GM19240 (cell line): ENCODE measurements at regions not wholly inside any gene's neighbourhood (a gene's known extent, or its start where the extent isn't known, plus 50 kb on each side); places are given as distances from the start of the nearest gene placed in this dataset.

ENCODE experiments used
- DNase-seq: peaks from one replicate; pipeline ENCODE4 v3.0.0; 2011; ENCODE audit warnings: low spot score; ENCODE audit not compliant: insufficient read length

DNA sequence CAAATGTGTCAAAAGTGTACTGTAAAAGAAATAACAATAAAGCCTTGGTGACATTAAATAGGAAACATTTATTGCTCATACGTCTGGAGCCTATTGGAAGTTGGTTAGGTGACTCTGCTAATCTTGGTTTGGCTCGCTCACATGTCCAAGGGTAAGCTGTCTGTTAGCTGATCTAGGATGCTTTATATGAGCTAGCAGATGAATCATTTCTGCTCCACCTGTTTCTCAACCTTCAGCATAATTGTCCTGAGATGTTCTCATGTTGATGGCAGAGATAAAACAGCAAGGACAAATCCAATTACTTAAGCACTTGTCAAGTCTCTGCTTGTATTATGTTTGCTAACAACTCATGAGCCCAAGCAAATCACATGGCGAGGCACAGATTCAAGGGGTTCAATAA is 56.0 kb upstream of the CD53 start:
- no peak for DNase-seq

DNA sequence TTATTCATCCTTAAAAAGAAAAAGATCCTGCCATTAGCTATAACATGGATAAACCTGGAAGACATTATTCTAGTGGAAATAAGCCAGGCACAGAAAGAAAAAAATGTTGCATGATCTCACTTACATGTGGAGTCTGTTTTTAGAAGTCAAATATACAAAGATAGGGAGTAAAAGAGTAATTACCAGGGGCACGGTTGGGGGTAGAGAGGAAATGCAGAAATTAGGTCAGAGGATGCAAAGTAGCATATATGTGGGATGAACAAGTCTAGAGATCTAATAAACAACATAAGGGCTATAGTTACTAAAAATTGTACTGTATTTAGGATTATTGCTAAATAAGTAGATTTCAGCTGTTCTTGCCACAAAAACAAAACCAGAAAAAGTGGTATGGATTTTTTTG is 61.4 kb upstream of the CD53 start:
- no peak for DNase-seq

DNA sequence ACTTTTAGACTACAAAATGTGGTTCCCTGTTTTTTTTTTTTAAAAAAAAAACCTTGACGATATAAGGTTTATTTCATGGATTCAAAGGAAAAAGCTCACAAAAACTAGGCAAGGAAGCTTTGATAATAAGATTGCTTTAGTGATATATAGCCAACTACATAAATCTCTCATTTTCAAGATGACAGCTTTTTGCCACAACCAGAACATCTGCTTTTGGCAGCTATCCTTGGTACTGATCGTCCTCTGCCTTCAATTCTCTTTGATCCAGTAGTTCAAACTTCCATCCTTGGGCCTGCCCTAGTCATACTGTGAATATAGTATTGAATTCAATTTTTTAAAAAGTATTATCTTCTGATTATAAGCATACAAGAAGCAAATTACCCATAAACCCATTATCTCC is 72.9 kb upstream of the CD53 start:
- DNase-seq, result no peak

DNA sequence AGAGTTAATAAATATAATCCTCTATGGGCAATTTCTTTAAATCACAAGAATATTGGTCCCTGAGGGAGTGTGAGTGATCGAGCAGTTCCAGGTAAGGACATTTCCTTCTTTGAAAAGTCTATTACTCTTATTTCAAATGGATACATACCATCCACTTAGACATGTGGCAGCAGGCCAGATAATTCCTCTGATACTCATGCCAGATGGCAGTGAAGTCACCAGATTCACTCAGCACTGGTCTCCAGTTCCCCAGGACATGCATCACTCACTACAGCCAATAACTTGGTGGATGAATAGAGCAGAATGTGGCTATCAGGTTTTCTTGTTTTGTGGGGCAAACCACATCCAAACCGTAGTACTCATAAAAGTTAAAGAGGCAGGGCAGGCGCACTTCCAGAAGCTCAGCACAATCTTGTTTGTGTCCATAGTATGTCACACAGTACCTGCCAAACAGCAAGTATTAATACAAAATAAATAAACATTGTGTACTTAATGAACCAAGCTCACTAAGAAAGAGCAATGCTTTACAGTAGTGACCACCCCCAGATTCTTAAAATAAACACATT is 74.2 kb upstream of the CD53 start:
- DNase-seq, result no peak

DNA sequence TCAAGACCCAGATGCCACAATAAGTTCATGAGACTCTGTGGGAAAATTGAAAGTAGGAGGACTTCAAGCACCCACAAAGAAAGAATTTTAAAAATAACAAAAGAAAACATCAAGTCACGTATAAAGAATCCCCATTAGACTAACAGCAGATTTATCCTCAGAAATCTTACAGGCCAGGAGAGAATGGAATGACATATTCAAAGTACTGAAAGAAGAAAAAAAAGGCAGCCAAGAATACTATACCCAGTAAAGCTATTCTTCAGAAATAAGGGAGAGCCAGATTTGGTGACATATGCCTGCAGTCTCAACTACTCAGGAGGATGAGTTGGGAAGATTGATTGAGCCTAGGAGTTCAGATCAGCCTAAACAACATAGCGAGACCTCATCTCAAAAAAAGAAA is 84.3 kb upstream of the CD53 start:
- no peak for DNase-seq

DNA sequence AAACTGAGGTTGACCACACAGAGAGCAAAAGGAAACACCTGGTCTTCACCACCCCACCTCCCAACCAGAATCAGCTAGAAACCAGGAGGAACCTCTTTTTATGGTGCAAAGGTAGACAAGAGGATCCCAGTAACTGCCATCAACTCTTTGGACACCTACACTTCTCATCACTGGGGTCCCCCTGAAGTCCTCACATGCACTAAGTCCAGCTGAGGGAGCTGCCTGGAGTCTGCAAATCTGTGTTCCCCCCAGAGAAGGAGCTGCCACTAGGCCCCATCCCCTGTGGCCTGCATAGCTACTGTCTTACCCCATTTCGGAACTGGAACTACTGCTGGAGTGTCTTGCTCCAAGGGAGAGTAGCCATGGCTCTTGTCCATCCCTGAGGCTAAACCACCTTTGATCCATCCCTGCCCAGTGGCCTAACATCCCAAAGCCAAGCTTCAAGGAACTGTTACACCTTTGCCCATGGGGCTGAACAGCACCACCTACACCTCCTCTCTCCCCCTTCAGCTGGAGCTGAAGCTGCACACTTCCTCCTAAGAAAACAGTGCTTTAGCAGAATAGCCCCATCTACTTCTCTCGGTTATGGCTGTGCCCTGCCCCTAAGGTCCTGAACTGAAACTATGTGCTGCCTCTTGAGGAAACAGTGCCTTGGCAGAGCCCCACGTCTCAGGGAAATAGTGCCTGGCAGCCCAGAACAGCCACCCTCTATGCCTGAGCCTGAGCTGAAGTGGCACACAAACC is 85.4 kb upstream of the CD53 start:
- DNase-seq, result peak; percentile 30

DNA sequence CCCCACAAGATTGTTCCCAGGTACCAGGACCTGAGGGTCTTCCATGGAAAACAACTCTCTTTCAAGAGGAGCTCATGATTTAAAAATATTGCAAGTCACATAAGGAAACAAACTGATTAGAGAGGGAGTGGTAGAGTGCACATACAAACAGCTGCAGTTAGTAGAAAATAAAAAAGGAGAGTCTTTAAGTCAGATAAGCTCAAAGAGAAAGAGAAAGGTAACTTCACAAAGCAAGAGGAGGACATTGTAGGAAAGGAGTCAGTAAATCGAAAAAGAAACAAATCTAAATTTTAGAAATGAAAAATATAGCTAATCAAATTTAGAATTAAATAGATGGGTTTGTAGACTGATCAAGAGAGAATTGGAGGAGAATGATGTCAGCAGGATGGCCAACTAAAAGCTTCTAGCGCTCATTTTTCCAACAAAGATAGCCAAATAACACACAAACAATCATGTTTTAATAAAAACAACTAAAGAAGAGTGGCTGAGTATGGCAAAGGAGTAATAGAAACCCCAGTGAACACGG is 86.1 kb upstream of the CD53 start:
- DNase-seq, result no peak

DNA sequence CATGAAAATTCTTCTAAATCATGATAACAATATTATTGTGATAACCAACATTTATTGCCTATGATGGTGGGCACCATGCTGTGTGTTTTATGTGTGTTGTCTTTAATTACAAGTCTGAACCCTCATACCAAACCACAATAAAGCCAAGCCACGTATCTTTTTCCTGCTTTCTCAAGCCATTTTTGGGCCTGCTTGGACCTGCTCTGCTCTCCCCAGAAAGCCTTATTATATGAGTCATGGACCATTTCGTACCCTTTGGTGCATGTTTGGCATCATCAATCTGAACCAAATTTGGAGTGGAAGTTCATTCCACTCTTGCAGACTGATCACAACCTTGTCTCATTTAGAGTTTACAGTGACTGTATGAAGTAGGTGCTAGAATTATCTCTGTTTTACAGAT is 87.3 kb upstream of the CD53 start:
- no peak for DNase-seq

DNA sequence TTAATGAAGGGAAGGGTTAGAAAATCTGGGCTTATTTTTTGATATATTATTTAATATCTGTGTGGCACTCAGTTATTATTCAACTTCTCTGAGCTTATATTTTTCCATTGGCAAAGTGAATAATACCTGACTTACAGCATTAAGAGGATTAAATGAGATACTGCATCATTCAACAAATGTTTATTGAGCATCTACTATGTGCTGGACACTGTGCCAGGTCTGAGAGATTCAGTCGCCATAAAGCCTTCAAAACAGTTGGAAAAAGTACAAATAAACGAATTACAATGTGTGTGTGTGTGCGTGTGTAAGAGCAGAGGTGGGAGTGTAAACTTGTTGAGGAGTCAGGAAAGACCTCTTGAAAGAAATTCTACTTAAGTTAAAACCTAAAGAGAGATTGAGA is 87.9 kb upstream of the CD53 start:
- DNase-seq, result no peak

DNA sequence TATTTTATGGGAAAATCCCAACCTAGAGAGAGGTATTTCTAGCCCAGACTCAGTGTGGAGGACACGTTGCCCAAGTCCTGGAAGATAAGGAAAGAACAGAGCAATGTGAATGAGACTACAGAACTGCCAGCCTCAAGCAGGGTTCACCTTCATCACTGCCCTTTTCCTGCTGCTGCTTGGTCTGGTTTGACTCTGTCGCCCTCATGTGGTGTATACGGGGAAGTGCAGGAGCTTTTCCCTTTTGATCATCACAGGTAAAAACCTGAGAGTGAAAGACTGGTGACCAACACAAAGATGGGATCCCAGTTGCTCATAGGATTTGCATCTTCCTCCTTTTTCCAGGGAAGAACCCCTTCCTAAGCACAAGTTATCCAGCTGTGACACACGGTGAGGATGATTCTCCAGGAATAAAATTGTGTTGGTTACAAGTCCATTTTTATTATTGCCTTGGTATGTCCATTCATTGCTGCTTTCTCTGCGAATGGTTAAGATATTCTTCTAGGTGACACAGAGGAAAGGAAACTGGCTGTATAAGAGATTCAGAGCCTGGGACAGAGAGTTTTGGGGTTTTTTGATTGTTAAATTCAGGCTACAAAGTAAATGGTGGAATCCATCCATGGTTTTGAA is 89.5 kb upstream of the CD53 start:
- DNase-seq, result peak; percentile 37

DNA sequence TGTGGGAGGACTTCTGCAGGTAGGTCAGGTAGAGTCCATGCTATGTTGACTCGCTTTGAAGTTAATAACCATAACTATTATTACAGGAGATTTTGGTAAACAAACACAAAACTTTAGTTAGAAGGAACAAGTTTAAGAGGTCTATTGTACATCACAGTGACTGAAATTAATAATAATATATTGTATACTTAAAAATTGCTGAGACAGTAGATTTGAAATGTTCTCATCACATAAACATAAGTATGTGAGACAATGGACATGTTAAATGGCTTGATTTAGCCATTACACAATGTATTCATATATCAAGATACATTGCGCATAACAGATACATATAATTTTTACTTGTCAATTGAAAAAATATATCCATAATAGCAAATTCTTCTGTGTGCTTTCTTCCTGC is 91.4 kb upstream of the CD53 start:
- DNase-seq, result no peak

DNA sequence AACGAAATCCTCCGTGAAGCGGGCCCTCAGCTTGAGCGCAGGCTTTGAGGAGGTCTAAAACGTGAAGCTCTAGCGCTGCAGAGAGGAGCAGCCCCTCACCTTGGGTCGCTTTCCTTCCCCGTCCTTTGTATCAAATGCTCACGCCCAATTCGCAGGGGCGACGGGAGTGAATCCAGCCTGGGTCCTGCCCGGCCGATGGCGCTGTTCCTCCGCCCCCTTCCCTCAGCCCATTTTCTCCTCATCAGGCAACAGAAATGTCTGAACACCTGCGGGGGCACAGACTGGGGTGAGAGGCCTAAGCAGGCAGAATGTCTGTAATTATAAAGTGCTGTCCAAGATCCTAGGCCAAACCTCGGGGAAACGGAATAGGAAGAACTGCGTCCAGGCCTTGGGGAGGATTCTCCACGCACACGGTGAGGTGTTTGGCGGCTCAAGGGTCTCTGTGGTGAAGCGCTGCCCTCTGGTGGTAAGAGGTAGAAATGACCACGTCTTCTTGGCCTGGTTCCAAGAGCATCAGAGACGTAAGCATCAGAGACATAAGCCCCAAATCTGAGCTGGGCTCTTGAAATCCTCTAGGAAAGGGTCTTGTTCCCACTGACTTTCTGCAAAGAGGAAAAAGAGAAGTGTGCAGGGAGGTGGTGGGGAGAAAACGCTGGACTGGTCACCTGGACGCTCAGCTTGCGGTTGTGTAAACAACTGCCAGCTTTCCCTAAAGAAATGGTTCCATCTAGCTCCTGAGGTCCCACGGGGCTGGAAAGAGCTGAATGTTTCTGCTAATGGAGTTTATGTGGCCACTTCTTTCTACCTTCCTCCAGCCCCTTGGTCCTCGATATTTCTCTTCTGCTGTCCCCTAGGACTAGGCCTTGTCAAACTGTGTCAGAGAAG is 92.1 kb upstream of the CD53 start:
- DNase-seq, result peak; percentile 21

DNA sequence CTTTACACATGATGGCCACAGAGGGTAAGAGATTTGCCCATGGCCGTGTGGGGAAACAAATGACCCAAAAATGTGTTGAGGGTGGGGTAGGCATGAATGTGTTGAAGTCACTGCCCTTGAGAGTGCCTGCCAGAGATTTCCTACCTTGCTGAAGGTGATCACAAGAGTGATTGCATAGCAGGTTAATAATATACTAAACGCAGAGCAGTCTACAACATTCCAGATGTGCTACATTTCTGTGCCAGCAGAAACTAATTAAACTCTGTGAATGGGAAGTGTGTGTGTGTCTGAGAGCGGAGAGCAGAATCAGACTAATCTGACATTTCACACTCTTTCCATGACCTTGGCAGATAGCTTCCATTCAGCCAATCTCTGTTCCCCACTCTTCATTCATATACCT is 93.3 kb upstream of the CD53 start:
- no peak for DNase-seq

DNA sequence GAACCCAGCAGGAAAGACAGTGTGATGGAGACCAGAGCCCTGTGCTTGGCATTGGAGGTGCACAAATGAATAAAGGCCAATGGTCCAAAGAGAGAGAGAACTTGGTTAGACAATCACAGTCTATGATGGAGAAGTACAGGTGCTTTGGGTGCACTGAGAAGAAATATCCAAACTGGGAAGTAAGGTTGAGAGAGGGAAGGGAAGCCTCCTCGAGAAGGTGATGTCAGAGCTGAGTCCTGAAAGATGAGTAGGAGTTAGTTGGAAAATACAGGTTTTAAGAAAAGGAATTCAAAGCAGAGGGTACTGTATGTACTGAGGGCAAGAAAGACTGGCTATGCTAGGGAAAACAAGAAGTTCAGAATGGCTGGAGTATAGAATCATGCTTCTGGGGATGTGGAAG is 94.1 kb upstream of the CD53 start:
- no peak for DNase-seq

DNA sequence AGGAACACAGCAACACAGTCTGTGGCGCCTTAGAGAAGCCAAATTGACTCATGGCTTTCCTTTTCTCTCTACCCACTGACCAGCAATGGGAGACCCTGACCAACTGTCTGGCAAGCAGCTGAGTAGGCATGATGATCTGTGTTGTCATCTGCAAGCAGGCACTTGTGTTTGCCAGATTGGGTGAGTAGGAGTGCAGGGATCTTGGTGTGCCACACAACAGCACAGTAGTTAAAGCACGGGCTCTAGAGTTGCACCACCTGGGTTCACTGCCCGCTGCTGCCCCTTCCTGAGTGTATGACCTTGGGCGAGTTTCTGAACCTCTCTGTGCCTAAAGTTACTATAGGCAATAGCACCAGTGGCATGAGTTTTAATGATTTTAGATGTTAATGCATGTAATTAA is 95.7 kb upstream of the CD53 start:
- no peak for DNase-seq

DNA sequence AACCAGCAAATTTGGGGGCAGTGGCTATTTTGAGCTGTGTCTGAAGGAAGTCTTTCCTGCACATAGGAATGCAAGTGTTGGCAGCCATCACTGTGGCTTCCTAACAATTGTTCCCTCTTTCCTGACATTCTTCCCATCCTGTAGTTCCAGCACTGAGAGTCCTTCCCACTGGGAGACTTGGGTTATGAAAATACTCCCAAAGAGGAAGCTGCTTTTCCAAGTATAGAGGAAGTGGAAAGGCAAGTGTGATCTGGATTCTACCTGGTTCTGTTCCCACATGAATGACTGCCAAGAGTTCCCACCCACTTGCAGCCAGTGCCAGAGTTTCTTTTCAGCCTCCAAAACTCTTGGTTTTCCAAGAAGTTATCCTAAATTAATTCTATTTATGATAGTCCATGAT is 98.5 kb upstream of the CD53 start:
- no peak for DNase-seq

DNA sequence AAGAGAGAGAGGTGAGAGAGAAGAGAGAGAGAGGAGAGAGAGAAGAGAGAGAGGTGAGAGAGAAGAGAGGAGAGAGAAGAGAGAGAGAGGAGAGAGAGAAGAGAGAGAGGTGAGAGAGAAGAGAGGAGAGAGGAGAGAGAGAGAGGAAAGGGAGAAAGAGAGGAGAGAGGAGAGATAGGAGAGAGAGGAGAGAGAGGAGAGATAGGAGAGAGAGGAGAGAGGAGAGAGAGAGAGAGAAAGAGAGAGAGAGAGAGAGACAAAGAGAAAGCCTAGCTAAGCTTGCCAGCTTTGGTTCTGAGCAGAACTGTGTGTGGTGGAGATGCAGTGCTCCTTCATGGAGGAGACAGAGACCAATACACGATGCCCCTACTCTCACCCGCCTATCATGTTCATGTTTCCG is 99.1 kb upstream of the KCNA3 start:
- DNase-seq, result no peak

DNA sequence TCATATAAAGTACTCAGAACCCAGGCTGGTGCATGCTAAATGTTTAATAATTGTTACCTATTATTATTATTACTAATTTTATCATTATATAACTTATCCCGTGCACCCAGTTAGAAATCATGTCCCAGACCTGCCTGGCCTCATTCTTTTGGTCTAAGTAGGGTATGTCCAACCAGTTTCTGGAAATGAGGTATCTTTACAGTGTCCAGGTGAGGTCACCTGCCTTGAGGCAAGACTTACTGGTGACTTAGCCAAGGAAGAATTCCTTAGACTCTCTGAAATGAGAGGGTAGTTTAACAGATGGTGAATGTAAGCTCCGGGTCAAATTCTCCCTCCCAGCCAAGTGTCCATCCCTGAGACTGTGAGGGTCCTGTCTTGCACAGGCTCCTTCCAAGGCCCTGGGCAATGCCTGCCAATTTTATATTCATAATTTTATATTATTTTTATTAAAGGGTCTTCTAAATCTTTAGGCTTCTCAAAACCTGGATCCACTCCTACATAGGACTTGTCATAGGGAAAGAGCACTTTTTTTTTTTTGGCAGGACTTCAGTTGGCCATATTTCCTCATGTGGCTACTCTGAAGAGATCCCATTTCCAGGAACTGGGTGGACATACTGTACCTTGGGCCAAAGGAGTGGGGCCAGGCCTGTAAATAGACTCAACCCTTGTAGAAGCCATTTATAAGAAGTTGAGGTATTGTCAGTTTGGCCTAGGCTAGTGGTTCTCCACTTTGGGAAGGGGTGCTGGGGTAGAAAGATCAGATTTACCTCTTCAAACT is 96.7 kb upstream of the KCNA3 start:
- no peak for DNase-seq

DNA sequence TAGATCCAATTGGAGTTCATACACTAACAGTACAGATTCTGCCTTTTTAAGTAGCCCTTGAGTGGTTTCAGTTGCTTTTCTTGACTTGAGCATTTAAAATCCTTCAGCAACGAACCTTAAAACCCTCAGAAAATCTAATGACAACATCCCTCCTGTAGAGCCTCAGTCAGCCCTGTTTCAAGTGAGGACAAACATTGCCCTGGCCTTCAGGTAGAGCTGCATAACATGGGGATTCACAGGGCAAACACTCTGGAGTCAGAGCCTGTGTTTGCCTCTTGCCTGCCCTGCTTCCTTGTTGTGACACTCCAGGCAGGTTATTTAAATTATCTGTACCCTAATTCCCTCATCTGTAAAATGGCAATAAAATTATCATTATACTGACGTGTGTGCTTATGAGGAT is 96.1 kb upstream of the KCNA3 start:
- DNase-seq, result no peak

DNA sequence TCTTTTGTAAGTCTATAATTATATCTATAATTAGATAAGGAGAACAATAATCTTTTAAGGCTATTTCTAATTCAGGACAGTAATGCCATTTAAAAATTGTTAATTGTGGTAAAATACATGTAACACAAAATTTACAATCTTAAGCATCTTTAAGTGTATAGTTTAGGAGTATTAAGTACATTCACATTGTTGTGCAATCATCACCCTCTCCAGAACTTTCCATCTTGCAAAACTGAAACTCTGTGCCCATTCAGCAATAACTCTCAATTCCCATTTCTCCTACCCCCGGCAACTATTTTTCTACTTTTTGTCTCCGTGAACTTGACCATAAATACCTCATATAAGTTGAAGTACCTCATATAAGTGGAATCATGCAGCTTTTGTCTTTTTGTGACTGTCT is 93.9 kb upstream of the KCNA3 start:
- no peak for DNase-seq

DNA sequence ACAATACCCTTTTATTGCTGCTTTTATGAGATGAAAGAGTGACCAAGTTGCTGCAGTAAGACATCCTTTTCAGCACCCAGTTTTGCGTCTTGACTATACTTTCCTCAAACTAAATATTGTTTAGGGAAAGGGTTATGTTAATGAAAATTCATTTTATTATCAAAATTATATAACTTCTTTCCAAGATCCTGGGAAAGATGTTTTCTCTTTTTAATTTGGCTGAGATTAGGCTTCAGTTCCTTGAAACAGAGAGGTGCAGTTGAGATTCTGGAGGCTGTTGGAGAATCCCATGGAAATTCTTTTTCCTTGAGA is 91.6 kb upstream of the KCNA3 start:
- no peak for DNase-seq
